Left renal pelvis (tissue), 4 donors: ENCODE measurements at regions not wholly inside any gene's neighbourhood (a gene's known extent, or its start where the extent isn't known, plus 50 kb on each side); places are given as distances from the start of the nearest gene placed in this dataset.

Source experiments
- DNase-seq, 4 donors: peaks; one replicate each; pipeline ENCODE4 v3.0.0-alpha.2; 2013; ENCODE audit warnings: low read depth in 4 of 4, low spot score in 3 of 4

DNA sequence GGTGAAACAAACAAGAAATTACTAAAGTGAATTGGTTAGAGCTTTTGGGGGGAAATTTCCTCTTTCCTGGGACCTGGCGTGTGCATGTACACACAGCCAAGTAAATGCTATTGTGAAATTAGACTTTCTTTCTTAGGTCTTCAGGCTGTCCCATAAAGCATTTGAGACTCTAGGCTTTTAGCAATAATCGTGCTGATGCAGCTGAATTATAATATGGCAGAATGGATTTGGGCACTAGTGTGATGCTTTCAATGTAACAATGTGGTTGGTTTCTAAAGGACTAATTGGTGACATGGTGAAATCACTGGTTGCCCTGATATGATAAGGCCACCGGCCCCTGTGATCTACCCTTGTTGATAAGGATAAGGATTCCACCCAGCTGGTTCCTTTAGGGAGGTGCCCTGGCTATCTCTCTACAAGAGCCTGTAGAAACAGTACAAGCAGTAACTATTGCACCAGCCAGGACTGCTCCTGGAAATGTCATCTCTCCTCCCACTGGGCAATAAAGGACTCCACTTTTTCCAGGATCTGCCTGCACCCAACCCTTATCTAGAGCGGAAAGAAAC, 164.1 kb downstream of the TFAP2A start:
- no peak for DNase-seq

DNA sequence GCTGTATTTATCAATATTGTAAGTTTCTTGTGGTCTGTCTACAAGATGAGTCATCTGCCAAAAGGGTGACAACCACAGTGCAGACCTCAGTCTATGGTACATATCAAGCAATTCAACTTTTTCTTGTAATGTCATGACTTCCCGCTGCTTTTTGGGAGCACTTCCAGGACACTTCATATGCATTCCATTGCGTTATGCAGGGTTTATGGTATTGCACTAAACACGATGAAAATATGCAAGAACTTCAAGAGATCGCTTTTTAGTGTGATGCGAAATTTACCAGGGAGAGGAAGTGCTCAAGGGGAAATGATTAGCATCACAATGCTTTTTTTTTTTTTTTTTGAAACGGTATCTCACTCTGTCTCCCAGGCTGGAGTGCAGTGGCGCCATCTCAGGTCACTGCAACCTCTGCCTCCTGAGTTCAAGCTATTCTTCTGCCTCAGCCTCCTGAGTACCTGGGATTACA, 166.5 kb downstream of the TFAP2A start:
- DNase-seq, result no peak

DNA sequence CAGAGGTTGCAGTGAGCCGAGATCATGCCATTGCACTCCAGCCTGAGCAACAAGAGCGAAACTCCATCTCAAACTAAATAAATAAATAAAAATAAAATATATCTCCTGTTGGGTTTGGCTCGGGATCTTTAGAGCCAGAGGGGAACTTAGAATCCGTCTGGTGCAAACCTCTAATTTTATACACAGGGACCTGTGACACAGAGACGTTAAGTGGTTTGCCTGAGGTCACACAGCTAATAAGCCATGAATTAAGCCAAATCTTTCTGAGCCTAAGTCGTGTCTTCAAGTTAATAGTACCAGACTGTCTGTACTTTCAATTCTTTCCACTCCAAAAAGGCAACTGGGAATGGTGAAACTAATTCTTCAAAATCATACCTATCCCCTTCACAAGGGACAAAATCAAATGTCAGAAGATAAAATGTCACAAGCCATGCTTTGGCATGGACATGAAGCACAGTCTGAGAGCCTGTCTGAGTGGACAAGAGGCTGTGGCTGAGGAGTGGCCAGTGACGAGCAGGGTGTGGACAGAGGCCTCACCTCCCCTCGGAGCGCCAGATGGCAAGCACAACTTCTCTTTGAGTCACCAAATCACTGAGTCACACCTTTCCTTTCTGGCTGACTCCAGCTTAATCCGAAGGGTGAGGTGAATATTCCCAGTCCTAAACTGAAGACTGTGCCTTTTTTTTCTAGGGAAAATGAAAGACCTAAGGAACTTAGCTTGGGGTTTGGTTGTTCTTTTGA, 177.4 kb downstream of the TFAP2A start:
- no peak for DNase-seq

DNA sequence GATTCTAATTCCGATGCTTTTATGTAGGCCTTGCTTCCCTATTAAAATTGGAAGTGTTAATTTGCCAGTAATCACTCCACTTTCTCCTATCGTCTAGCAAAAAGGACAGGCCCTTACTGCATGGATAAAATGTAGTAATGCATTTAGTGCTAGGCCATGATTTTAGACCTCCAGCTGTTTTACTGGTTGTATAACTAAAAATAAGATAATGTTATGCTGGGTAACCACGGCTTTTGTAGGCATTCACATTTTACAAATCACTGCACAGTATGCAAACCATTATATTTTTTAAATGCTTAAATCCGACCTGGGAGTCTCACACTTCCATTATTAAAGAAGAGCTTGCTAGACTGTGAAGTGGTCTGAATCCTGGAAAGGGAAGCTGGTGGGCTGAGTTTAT, 179.5 kb downstream of the TFAP2A start:
- no peak for DNase-seq

DNA sequence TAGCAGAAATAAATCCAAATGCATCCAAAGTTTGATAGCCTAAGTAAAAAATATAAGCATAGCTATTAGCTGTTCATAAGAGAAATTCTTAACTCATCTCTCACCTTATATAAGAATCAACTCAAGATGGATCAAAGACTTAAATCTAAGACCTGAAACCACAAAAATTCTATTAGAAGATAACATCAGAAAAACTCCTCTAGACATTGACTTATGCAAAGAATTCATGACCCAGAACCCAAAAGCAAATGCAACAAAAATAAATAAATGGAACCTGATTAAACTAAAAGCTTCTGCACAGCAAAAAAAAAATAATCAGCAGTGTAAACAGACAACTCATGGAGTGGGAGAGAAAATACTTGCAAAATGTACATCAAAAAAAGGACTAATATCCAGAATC, 184.3 kb downstream of the TFAP2A start:
- no peak for DNase-seq

DNA sequence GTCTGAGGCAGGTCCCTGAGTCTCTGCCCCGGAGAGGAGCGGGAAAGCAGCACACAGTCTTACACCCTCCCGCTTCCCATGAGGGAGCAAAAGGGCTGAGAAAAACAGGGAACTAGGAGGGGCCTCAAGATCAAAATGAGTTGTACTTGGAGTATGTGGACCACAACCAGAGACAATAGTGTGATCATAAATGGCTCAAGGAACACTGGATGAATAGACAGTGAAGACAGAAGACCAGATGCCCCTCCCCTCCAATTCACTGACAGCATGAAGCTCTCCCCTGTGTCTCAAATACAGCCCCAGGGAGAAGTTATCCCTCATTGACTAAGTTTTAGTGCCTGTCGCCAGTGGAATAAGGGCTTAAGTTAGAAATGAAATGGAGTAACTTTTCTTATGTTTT, 191.0 kb downstream of the TFAP2A start:
- no peak for DNase-seq

DNA sequence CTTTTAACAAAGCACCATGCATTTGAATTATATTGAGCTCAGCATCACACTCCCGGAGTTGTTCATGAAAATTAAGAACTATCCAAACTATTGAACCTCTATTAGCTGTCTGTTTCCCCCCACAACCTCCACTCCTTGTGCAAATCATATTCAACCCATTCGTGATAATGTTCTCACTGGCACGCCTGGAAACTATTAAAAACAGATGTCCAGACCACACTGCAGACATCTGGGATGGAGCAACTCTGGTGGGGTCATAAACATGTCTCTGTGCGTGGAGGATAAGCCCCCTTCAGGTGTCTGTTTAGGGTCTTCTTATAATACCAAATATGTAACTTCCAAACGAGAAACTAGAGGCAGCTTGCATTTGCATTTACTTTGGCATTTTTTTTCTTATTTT, 193.7 kb downstream of the TFAP2A start:
- no peak for DNase-seq

DNA sequence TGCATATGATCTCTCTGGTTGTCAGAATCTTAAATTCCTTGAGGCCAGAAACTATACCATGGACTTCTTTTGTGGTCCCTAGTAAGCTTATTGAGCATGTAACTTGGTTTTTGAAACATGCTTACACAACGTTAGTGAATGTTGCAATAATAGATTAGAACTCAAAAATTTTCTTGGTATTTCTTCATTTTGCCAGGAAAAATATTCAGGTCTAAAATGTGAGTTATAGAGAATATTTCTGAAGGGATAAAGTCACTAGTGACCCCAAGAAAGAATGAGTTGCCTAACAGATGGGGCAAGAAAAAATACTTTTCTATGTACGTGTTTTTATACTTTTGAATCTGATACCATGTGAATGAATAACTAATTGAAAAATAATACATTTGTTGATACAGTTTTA, 195.4 kb downstream of the TFAP2A start:
- DNase-seq, result no peak

DNA sequence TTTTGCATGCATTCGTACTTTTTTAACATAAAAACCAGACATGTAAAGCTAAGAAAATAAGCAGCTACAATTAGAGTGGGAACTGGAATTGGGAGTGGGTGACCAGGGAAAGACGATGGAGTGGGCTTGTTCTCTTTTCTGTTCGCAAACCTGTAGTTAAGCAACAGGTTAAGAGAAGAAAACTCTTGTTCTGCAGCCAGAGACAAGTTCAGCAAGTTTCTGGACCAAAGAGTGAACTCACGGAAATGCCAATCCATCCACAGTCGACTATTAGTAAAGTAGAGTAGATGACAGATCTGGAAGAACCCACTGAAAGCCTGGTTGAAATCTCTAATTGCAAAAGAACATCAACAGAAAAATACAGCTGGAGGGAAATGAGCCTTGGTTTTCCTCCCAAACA, 197.8 kb downstream of the TFAP2A start:
- DNase-seq, result no peak

DNA sequence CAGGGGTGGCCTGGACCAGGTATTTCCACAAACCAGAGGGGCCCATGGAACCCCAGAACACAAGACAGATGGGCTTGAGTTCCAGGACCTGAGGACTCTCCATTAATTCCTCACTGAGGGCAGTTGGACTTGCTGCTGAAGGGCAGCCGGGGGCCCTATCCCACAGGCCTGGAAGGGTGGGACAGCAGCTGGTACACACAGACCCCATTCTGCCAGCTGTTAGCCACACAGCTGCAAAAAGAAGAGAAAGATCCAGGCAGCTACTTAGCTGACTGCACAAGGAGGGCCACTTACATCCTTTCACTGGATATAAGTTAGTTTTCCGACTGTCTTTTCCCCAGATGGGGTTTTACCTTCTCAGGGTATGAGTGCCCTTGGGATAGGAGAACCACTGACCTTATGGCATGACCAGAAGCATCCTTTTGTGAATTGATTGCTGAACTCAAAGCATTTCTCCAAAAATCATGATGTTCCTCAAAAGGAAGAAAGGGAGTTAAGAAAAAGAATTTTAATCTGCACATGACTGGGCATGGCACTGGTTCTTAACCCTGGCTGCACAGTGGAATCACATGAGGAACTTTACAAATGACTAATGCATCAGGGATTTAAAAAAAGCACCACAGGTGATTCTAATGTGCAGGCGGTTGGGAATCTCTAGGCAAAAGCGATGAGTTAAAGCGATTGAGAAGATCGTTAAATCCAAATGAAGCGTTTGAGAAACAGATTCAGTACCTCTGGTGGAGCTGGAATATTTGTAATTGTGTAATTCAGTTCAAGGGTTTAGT, 199.4 kb downstream of the TFAP2A start:
- DNase-seq, result no peak

DNA sequence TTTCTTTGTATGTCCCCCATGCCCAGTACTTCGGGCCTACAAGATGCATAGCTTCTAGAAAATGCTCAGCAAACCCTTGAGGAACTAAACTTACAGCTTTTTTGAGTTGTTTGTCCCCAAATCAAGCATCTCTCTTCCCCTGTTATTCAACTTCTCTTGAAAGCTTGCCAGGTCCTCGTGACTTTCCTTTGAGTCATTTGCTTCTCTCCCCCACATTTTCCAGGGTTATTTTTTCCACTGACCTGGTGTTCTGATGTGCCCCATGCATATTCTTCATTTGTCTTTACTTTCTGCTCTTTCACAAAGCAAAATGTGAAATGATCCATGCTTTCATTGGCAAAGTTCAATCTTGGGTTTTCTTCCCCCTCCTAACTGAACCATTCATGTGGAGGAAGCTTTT, 204.8 kb downstream of the TFAP2A start:
- no peak for DNase-seq

DNA sequence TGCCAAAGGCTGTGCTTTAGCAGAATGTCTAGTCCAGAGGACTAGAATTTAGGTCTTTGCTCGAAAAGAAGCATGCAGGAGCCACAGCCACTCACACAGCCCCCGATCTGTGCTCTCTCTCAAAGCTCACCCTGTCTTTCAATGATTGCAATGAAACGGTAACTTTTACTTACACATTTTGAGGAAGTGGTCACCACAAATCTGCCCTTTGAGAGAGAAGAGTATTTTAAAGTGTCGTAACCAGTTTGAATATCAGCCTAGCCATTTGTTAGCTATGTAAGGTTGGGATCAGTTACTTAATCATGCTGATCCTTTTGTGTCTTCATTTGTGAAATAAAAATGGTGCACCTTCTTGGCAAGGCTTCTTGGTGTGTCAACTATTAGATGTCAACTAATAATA, 209.0 kb downstream of the TFAP2A start:
- DNase-seq, result no peak

DNA sequence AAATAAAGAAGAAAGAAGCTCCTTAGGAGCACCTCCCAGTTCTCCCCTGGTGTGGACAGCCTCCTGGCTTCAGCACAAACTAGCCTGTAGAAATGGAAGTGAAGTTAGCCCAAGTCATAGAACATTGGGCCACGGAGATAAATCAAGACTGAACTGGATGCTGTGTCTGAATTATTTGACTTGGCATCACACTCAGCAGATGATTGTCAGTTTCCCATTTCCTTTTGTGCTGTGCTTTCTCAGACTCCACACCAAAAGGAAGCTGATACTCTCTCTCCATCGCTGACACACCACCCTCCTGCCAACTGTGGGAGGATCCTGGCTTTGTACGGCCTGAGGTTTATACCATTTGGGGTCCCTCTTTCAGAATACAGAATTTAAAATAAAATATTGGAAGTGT, 209.8 kb downstream of the TFAP2A start:
- no peak for DNase-seq

DNA sequence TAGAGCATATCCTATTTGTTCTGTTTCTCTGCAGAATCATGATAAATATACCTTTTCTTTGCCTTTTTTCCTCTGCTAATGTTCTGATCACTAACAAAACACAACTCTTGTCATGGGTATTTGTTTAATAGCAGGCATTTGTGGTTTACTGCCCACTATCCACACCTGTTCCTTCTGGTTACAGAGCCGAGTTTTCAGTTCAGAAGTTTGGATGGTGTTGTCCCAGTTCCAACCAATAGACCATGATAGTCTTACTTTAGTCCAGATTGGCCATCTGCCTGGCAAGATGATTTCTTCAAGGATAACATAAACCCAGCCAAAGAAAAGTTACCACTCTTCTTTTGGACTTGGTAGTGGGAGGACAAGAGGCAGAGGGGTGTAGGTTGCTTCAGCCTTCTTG, 211.2 kb downstream of the TFAP2A start:
- DNase-seq, result no peak

DNA sequence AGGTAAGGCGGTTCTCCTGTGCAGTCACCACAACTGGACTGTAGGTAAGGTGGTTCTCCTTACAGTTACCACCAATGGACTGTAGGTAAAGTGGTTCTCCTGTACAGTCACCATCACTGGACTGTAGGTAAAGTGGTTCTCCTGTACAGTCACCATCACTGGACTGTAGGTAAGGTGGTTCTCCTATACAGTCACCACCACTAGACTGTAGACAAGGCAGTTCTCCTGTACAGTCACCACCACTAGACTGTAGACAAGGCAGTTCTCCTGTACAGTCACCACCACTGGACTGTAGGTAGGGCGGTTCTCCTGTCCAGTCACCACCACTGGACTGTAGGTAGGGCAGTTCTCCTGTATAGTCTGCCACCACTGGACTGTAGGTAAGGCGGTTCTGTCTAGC, 212.3 kb downstream of the TFAP2A start:
- no peak for DNase-seq

DNA sequence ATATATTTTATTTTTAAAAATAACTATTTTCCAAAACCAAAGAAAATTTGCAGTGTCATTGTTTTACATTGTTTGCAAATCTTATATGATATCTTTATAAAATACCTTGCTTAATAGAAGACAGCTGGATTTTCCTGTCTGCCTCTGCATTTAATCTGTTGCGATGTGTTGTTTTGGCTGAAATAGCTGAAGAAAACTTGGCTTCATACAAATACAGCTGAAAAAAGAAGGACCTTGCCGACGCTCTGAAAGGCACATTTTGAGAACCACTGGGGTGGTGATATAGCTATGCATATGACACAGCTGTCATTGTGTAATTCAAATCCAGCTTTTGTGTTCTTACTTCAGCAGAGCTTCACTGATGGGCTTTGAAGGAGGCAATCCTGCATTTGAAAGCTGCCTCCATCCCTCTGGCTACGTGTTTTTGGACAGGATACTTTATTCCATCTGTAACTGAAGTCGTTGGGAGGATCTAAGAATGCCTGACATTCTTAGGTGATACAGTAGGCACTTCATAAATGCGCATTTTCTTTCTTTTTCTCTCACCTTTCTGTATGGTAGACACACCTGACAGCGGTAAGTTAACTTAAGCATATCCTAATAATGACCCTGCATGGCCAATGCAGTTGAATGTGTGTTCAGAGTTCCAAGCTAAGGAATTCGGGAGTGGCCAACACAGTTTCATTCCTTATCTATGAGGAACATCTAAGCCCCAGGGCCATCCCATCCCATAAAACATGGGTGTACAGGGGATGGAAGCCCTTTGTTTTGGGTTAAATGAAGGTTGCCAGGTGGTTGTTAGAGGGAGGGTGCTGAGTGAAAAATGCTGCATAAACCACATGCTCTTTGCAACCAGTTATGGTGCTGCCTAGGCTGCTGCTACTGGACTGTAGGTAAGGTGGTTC, 213.0 kb downstream of the TFAP2A start:
- no peak for DNase-seq

DNA sequence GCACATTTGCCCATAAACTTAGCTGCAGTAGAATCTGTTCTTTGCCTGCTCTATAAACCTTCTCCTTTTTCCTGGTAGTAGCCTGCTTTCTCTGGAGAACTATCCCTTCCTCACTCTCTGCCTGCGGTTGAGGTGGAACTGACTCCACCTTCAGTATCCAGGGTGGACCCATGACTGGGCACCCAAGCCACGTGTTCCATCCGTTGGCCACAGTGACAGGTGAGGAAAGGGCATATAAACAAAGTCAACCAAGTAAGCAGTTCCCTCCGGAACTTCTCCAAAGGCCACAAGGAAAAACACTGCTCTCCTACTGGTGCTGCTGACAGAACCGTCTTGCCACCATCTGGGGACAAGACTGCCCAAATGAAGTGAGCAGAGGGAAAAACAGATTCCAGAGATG, 218.8 kb downstream of the TFAP2A start:
- DNase-seq, result no peak

DNA sequence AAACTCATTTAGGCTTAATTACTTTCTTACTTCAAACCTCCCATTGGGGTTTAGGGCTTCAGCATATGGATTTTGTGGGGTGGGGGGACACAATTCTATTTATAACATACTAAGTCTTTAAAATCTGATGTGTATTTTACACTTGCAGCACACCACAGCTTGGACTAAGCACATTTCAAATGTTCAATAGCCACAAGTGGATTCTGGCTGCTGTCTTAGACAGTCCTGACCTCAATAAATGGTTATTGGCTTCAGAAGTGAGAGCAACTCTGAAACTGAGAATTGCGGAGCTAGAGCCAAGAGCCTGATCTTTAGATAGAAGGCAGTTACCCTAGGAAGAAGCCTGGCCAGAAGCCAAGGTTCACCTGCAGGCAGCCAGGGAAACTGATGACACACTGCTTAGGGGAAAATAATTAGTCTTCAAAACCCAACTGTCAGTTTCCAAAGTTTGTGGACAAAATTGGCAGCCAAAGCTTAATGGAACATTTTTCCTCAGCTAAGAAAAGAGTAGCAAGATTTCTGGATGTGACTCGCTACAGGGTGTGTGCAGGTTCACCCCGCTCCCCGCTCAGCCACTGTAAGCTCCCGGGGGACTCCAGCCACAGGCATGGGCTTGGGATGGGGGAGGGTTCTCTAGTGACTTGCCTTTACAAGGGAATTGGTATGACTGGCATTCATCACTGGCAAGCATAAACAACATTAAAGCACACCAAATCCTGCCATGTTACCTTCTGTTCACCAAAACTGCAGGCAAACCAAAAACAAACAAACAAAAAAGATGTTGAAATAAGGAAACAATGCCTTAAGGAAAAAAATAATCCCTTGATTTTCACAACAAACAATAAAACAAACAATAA, 219.8 kb downstream of the TFAP2A start:
- DNase-seq, result no peak

DNA sequence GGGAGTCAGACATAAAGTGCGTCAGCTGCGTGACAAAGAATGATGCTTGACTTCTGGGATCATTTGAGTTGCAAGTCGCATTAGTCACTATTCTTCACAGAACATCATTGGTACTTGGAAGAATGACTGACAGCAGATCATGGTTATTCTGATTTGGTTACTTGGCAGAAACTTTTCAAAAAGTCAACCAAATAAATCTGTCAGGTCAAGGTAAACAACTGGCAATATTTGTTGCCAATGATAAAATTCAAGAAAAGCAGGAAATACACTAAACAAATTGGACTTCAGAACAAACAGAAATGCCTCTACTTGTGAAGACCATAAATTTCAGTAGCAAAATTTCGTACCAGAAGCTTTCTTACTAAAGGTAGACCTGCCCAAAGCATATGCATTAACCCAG, 221.6 kb downstream of the TFAP2A start:
- DNase-seq, result no peak

DNA sequence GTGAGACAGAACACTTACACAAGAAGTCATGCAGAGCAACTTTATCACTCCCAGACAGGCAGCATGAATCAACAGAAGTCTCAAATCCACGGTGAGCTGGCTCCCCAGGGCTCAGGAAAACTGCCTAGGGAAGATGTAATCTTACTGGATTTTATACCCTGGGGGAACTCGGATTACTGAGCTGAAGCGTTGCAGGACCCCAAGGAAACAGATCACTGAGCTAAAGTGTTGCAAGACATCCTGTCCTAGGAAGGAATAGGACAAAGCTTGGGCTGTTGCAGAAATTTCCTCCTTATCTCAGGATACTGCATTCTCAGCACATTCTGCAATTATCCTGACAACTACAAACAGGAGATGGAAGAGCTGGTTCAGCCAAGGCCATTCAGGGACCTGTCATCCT, 224.8 kb downstream of the TFAP2A start:
- DNase-seq, result no peak
